Gastrocnemius medialis (tissue), 4 donors: ENCODE measurements at regions not wholly inside any gene's neighbourhood (a gene's known extent, or its start where the extent isn't known, plus 50 kb on each side); places are given as distances from the start of the nearest gene placed in this dataset.

Source experiments
- CTCF ChIP-seq, 5 experiments: fragments of 450-650 bp in 3 of 5; fragments of 200-600 bp in 2 of 5; sonication (generic) in 2 of 5; IDR thresholded peaks in 4 of 5; conservative IDR thresholded peaks in 1 of 5; 1 replicate in 4 of 5; 2 replicates in 1 of 5; pipeline ENCODE4 v1.5.1; 2016 to 2019; ENCODE audit warnings: antibody characterized with exemption in 5 of 5, mild to moderate bottlenecking in 3 of 5, moderate library complexity in 3 of 5
- POLR2A ChIP-seq, 2 donors: fragments of 450-650 bp; IDR thresholded peaks; one replicate each; pipeline ENCODE4 v1.6.1; 2017; ENCODE audit warnings: antibody characterized with exemption in 2 of 2, mild to moderate bottlenecking in 2 of 2, moderate library complexity in 2 of 2

GRCh38 chr5:14056039-14056438 is 87.1 kb upstream of the TRIO start:
- TF ChIP-seq CTCF (IDR thresholded peaks at IDR 0.05 in 4 of 5, conservative IDR thresholded peaks at IDR 0.05 in 1 of 5), result no peak
- TF ChIP-seq POLR2A (IDR thresholded peaks at IDR 0.05), result no peak
